ENCODE measurements at regions not wholly inside any gene's neighbourhood (a gene's known extent, or its start where the extent isn't known, plus 50 kb on each side); places are given as distances from the start of the nearest gene placed in this dataset.
"Not testable (repeated sequence)": the region's sequence is repeated elsewhere in the genome, so short reads cannot be mapped to it uniquely, and the experiment has no call there.

GRCh38 chr13:86253497-86253896 lies 454.3 kb upstream of the SLITRK6 start:
- H3K27ac ChIP-seq; H3K4me3 ChIP-seq; H3K36me3 ChIP-seq (ENCODE audit: insufficient read depth, low read length); H3K9me3 ChIP-seq (ENCODE audit: low read depth, low read length); DNase-seq (ENCODE audit: low read depth, low spot score); H3K9ac ChIP-seq (ENCODE audit: insufficient read length): not testable (repeated sequence)

- not testable (repeated sequence) for H3K4me3 ChIP-seq; H3K9me3 ChIP-seq (ENCODE audit: low read depth, low read length); H3K36me3 ChIP-seq (ENCODE audit: insufficient read depth, low read length); H3K27ac ChIP-seq; H3K9ac ChIP-seq (ENCODE audit: insufficient read length); DNase-seq (ENCODE audit: low read depth, low spot score)
Observed at GRCh38 chr13:86255820-86256219, 456.6 kb upstream of the SLITRK6 start.

DNA sequence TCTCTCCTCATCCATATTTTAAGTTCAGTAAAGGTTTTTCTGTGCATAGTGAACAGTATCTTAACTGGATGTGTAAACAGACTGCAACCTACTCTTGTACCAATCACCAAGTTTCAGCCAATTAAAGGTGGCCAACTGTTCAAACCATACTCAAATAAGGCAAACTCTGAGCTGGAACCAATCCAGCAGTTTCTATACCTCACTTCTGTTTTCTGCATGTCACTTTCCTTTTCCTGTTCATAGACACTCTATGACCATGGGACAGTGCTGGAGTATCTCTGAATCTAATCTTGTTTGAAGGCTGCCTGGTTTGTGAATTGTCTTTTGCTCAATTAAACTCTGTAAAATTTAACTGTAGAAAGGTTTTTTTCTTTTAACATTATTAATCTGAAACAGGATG lies 470.3 kb upstream of the SLITRK6 start:
- DNase-seq (ENCODE audit: low read depth, low spot score) = no peak
- TF ChIP-seq POLR2AphosphoS5 (IDR thresholded peaks at IDR 0.05; ENCODE audit: borderline replicate concordance, low read depth, low read length) (no peak), EZH2 (IDR thresholded peaks at IDR 0.05) (no peak), FOXP2 (optimal IDR thresholded peaks at IDR 0.05; ENCODE audit: control extremely low read depth, extremely low read length, insufficient read depth) (no peak)
- H3K9me3 ChIP-seq (ENCODE audit: low read depth, low read length) = no peaks in the 10 kb centered on the region

DNA sequence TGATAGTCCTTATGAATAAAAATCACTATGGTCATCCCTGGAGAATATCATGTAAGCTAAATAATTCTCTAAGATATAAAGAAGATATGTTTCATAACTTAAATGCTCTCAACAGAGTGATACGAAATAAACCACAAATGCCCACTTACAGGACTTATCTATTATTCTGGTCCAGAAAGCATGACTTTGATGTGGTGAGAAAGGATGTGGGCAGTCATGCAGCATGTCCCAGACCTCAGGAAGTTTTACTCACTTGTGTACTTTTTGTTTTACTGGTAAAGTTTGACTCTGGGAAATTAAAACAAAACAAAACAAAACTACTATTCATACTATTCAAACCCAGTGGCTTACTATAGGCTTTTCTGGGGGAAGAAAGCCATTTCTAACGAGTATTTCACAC lies 483.2 kb upstream of the SLITRK6 start:
- Histone ChIP-seq H3K27ac (no peak overlapping the region), H3K4me3 (no peak overlapping the region), H3K9ac (ENCODE audit: insufficient read length) (no peak overlapping the region), H3K9me3 (ENCODE audit: low read depth, low read length) (no peaks in the 10 kb centered on the region), H3K36me3 (ENCODE audit: insufficient read depth, low read length) (no peaks in the 10 kb centered on the region)
- DNase-seq (ENCODE audit: low read depth, low spot score) = no peak
- no peak for TF ChIP-seq POLR2AphosphoS5 (IDR thresholded peaks at IDR 0.05; ENCODE audit: borderline replicate concordance, low read depth, low read length)
- TF ChIP-seq FOXP2 (optimal IDR thresholded peaks at IDR 0.05; ENCODE audit: control extremely low read depth, extremely low read length, insufficient read depth) = no peak
- TF ChIP-seq EZH2 (IDR thresholded peaks at IDR 0.05) = no peak

More for the DNA sequence above, 470.3 kb upstream of the SLITRK6 start:
- H3K27ac ChIP-seq = no peak overlapping the region
- no peaks in the 10 kb centered on the region for H3K36me3 ChIP-seq (ENCODE audit: insufficient read depth, low read length)
- no peak overlapping the region for H3K9ac ChIP-seq (ENCODE audit: insufficient read length)
- no peak overlapping the region for H3K4me3 ChIP-seq

- no peak for DNase-seq (ENCODE audit: low read depth, low spot score)
- Histone ChIP-seq H3K9ac (ENCODE audit: insufficient read length) (no peak overlapping the region), H3K4me3 (no peak overlapping the region), H3K36me3 (ENCODE audit: insufficient read depth, low read length) (no peaks in the 10 kb centered on the region), H3K9me3 (ENCODE audit: low read depth, low read length) (no peaks in the 10 kb centered on the region), H3K27ac (no peak overlapping the region)
- TF ChIP-seq EZH2 (IDR thresholded peaks at IDR 0.05) = no peak
- TF ChIP-seq POLR2AphosphoS5 (IDR thresholded peaks at IDR 0.05; ENCODE audit: borderline replicate concordance, low read depth, low read length) = no peak
- no peak for TF ChIP-seq FOXP2 (optimal IDR thresholded peaks at IDR 0.05; ENCODE audit: control extremely low read depth, extremely low read length, insufficient read depth)
Observed at GRCh38 chr13:86283031-86283430, 483.8 kb upstream of the SLITRK6 start.

GRCh38 chr13:86298725-86299124 lies 499.5 kb upstream of the SLITRK6 start:
- TF ChIP-seq POLR2AphosphoS5 (IDR thresholded peaks at IDR 0.05; ENCODE audit: borderline replicate concordance, low read depth, low read length) (no peak), EZH2 (IDR thresholded peaks at IDR 0.05) (no peak), FOXP2 (optimal IDR thresholded peaks at IDR 0.05; ENCODE audit: control extremely low read depth, extremely low read length, insufficient read depth) (no peak)
- no peak for DNase-seq (ENCODE audit: low read depth, low spot score)
- H3K36me3 ChIP-seq (ENCODE audit: insufficient read depth, low read length) = no peaks in the 10 kb centered on the region
- H3K9ac ChIP-seq (ENCODE audit: insufficient read length) = peak overlapping the region; percentile 34
- H3K9me3 ChIP-seq (ENCODE audit: low read depth, low read length) = no peaks in the 10 kb centered on the region
- H3K27ac ChIP-seq = peak overlapping the region; percentile 75; the same call in 1 of the 2 replicates
- H3K4me3 ChIP-seq = 0 out of 2 replicates have a peak overlapping the region, but pooled peaks have one; percentile 9

GRCh38 chr13:86299128-86299527 lies 499.9 kb upstream of the SLITRK6 start:
- TF ChIP-seq POLR2AphosphoS5 (IDR thresholded peaks at IDR 0.05; ENCODE audit: borderline replicate concordance, low read depth, low read length) (no peak), FOXP2 (optimal IDR thresholded peaks at IDR 0.05; ENCODE audit: control extremely low read depth, extremely low read length, insufficient read depth) (no peak), EZH2 (IDR thresholded peaks at IDR 0.05) (no peak)
- 0 out of 2 replicates have a peak overlapping the region, but pooled peaks have one; percentile 9 for H3K4me3 ChIP-seq
- peak overlapping the region; percentile 75 for H3K27ac ChIP-seq
- no peaks in the 10 kb centered on the region for H3K36me3 ChIP-seq (ENCODE audit: insufficient read depth, low read length)
- no peaks in the 10 kb centered on the region for H3K9me3 ChIP-seq (ENCODE audit: low read depth, low read length)
- H3K9ac ChIP-seq (ENCODE audit: insufficient read length) = peak overlapping the region; percentile 34
- no peak for DNase-seq (ENCODE audit: low read depth, low spot score)

DNA sequence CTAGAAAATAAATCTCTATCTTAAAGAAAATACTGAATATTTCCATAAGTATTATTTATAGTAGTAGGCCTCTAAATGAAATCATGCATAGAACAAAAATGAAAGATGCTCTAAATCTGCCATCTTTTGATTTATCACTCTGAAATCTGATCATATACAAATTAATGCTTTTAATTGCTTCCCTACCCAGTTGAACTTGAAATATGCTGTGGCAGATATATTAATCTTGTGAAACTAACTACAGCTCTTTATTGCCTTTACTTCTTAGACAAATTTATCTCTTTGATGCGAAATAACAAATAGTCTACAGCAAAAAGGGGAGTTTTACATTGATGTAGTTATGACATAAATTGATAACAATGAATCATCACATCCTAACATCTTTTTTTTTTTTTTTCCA lies 510.7 kb upstream of the SLITRK6 start:
- no peaks in the 10 kb centered on the region for H3K9me3 ChIP-seq (ENCODE audit: low read depth, low read length)
- no peaks in the 10 kb centered on the region for H3K36me3 ChIP-seq (ENCODE audit: insufficient read depth, low read length)
- H3K4me3 ChIP-seq = no peak overlapping the region
- no peak overlapping the region for H3K27ac ChIP-seq
- no peak for DNase-seq (ENCODE audit: low read depth, low spot score)
- TF ChIP-seq POLR2AphosphoS5 (IDR thresholded peaks at IDR 0.05; ENCODE audit: borderline replicate concordance, low read depth, low read length) (no peak), EZH2 (IDR thresholded peaks at IDR 0.05) (no peak), FOXP2 (optimal IDR thresholded peaks at IDR 0.05; ENCODE audit: control extremely low read depth, extremely low read length, insufficient read depth) (no peak)
- no peak overlapping the region for H3K9ac ChIP-seq (ENCODE audit: insufficient read length)

- TF ChIP-seq FOXP2 (optimal IDR thresholded peaks at IDR 0.05; ENCODE audit: control extremely low read depth, extremely low read length, insufficient read depth) = no peak
- TF ChIP-seq EZH2 (IDR thresholded peaks at IDR 0.05) = no peak
- TF ChIP-seq POLR2AphosphoS5 (IDR thresholded peaks at IDR 0.05; ENCODE audit: borderline replicate concordance, low read depth, low read length) = no peak
Observed at GRCh38 chr13:86313421-86313820, 514.2 kb upstream of the SLITRK6 start.

More at GRCh38 chr13:86313421-86313820, 514.2 kb upstream of the SLITRK6 start:
- no peaks in the 10 kb centered on the region for H3K9me3 ChIP-seq (ENCODE audit: low read depth, low read length)
- H3K27ac ChIP-seq = no peak overlapping the region
- no peak overlapping the region for H3K4me3 ChIP-seq
- no peak for DNase-seq (ENCODE audit: low read depth, low spot score)
- H3K36me3 ChIP-seq (ENCODE audit: insufficient read depth, low read length) = no peaks in the 10 kb centered on the region
- no peak overlapping the region for H3K9ac ChIP-seq (ENCODE audit: insufficient read length)

All from SK-N-MC (cell line).